ENCODE measurements at regions not wholly inside any gene's neighbourhood (a gene's known extent, or its start where the extent isn't known, plus 50 kb on each side); places are given as distances from the start of the nearest gene placed in this dataset.

DNA sequence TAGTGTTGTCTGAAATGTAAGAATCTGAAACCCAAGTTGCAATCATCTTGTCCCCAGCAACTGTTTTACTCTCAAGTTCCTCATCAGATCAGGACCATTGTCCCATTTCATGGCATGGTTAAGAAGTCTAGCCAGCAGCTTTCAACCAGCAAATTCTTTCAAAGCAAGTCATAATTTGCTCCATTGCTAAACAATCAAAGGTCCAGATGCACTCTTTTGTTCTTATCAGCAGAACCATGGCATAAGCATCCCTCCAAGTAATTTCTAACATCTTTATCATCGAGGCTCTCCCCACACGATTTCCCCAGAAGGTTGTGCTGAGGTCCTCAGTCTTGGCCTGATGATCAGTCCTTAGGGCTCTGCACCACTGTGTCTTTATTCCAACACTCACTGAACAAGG lies 67.5 kb upstream of the APCDD1 start:
- peaks cover 17% of the 10 kb centered on the region for H3K27me3 Mint-ChIP-seq (ENCODE audit: low read depth)
- H3K36me3 Mint-ChIP-seq (ENCODE audit: low read depth) = no peaks in the 10 kb centered on the region
- no peaks in the 10 kb centered on the region for H3K9me3 Mint-ChIP-seq
- no peak overlapping the region for H3K27ac Mint-ChIP-seq
- H3K4me1 Mint-ChIP-seq (ENCODE audit: low read depth) = peaks cover 10% of the 10 kb centered on the region
- intact Hi-C loops (cut with micrococcal nuclease) = no loop called here
- H3K4me3 Mint-ChIP-seq (ENCODE audit: low read depth) = no peak overlapping the region
- no peak for DNase-seq (ENCODE audit: low spot score)

DNA sequence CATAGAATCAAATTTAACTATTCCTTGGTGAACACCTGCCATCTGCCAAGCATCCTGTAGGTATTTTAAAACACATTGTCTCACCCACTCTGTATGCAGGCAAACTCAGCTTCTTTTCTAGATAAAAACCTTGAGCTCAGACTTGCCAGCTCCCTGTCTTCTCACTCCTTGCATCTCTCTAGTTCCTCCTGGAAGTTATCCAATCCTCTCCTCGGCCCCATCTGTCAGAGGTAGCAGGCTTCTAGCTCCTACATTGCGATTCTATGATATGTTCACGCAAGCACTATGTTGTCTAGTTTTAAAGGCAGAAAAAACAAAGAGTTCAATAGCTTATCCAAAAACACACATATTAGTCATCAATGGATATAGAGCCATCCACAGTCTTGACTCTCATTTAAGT lies 67.0 kb upstream of the APCDD1 start:
- DNase-seq (ENCODE audit: low spot score) = no peak
- Mint-ChIP-seq H3K27ac (no peak overlapping the region), H3K4me1 (ENCODE audit: low read depth) (peaks cover 10% of the 10 kb centered on the region), H3K9me3 (no peaks in the 10 kb centered on the region), H3K27me3 (ENCODE audit: low read depth) (peaks cover 18% of the 10 kb centered on the region), H3K4me3 (ENCODE audit: low read depth) (no peak overlapping the region), H3K36me3 (ENCODE audit: low read depth) (no peaks in the 10 kb centered on the region)
- intact Hi-C loops (cut with micrococcal nuclease) = no loop called here

DNA sequence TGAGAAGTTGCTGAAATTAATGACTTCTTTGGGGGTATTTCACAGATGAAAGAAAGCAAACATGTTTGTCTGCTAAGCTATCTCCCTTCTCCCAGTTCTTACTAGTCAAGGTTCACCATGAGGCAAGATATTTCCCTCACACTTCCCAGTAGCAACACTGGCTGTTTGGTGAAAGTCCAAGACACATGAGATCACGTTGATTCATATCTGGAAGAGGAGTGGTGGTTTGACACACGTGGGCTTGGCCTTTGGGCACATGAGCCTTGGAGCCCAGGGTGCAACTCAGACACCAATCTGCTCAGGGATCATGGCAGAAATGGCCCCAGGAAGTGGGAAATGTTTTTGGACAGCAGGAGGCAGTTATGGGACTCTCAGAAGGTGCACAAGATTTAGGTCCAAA lies 66.1 kb upstream of the APCDD1 start:
- H3K36me3 Mint-ChIP-seq (ENCODE audit: low read depth) = no peaks in the 10 kb centered on the region
- no peaks in the 10 kb centered on the region for H3K9me3 Mint-ChIP-seq
- H3K4me1 Mint-ChIP-seq (ENCODE audit: low read depth) = peaks cover 10% of the 10 kb centered on the region
- H3K4me3 Mint-ChIP-seq (ENCODE audit: low read depth) = no peak overlapping the region
- peaks cover 22% of the 10 kb centered on the region for H3K27me3 Mint-ChIP-seq (ENCODE audit: low read depth)
- DNase-seq (ENCODE audit: low spot score) = no peak
- intact Hi-C loops (cut with micrococcal nuclease) = no loop called here
- no peak overlapping the region for H3K27ac Mint-ChIP-seq

DNA sequence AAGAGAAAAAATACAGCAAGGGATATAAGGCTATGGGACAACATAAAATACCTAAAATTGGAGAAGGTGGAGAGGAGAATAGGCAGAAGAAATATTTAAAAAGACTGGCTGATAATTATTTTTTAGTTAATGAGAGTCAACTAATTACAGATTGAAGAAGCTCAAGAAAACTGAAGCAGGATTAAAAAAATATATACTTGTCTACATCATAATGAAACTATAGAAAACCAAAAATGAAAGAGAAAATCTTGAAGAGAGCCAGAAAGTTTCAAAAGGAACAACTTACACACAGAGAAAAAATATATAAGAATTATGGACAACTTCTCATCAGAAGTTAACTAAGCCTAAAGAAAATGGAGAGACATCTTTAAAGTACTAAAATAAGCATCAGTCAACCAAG lies 62.9 kb upstream of the APCDD1 start:
- Mint-ChIP-seq H3K27me3 (ENCODE audit: low read depth) (peaks cover 24% of the 10 kb centered on the region), H3K4me3 (ENCODE audit: low read depth) (no peak overlapping the region), H3K36me3 (ENCODE audit: low read depth) (no peaks in the 10 kb centered on the region), H3K27ac (peak overlapping the region; percentile 1), H3K9me3 (no peaks in the 10 kb centered on the region), H3K4me1 (ENCODE audit: low read depth) (peaks cover 10% of the 10 kb centered on the region)
- no peak for DNase-seq (ENCODE audit: low spot score)
- intact Hi-C loops (cut with micrococcal nuclease) = loop anchor here (10.0 kb wide), 1 partner anchor 133 kb away; the partner anchor contains the start of gene NAPG

DNA sequence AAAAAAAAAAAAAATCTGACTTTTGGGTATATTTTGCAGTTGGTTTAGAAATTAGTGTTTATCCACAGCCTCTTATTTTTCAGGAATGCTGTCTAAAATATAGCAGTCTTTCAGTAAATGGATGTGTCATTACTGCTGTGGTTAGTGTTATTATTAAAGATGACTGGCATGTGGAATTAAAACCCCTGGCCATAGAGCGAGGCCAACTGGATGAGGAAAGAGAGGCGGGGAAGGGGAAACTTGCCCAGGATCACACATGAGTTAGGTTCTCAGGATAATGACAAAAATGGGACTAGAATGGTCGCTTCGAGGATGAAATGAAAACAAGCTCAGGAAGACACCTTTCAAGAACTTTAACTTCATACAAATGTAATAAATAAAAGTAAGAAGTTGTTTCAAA lies 57.4 kb upstream of the APCDD1 start:
- no peak overlapping the region for H3K27ac Mint-ChIP-seq
- no peaks in the 10 kb centered on the region for H3K36me3 Mint-ChIP-seq (ENCODE audit: low read depth)
- intact Hi-C loops (cut with micrococcal nuclease) = loop anchor here (10.0 kb wide), 1 partner anchor 128 kb away; the partner anchor contains the start of gene NAPG
- H3K4me1 Mint-ChIP-seq (ENCODE audit: low read depth) = peaks cover 1% of the 10 kb centered on the region
- peaks cover 25% of the 10 kb centered on the region for H3K27me3 Mint-ChIP-seq (ENCODE audit: low read depth)
- H3K4me3 Mint-ChIP-seq (ENCODE audit: low read depth) = no peak overlapping the region
- DNase-seq (ENCODE audit: low spot score) = no peak
- no peaks in the 10 kb centered on the region for H3K9me3 Mint-ChIP-seq

DNA sequence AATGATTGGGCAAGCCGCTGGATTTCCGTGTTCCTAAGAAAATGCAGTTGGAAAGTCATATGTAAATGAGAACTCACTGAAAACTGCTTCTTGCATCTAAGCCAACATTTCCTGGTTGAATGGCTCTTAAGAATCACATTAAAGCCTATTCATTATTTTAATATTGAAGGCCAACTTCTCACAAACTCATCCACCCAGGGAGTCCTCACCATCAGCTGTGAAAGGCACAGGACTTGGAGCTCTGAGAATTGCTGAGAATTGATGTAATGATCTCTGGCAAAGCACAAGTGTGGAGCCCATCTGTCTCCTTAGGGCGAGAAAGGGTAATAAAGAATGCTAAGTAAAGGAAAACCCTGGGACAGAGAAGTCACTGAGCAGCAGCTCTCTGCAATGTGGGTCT lies 55.9 kb upstream of the APCDD1 start:
- H3K27me3 Mint-ChIP-seq (ENCODE audit: low read depth) = peaks cover 18% of the 10 kb centered on the region
- H3K27ac Mint-ChIP-seq = no peak overlapping the region
- no peak overlapping the region for H3K4me3 Mint-ChIP-seq (ENCODE audit: low read depth)
- H3K9me3 Mint-ChIP-seq = no peaks in the 10 kb centered on the region
- intact Hi-C loops (cut with micrococcal nuclease) = loop anchor here (10.0 kb wide), 1 partner anchor 126 kb away; the partner anchor contains the start of gene NAPG
- no peaks in the 10 kb centered on the region for H3K36me3 Mint-ChIP-seq (ENCODE audit: low read depth)
- no peak for DNase-seq (ENCODE audit: low spot score)
- H3K4me1 Mint-ChIP-seq (ENCODE audit: low read depth) = peaks cover 1% of the 10 kb centered on the region

DNA sequence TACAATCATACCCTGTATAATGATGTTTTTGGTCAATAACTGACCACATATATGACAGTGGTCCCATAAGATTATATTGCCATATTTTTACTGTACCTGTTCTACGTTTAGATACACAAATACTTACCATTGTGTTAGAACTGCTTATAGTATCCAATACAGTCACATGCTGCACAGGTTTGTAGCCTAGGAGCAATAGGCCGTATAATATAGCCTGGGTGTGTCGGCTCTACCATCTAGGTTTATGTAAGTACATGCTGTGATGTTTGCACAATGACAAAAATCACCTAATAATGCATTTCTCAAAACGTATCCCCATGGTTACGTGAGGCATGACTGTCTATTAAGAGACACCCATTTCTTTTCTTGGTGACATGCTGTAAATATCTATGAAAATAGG lies 55.0 kb upstream of the APCDD1 start:
- H3K4me3 Mint-ChIP-seq (ENCODE audit: low read depth) = no peak overlapping the region
- H3K4me1 Mint-ChIP-seq (ENCODE audit: low read depth) = peaks cover 1% of the 10 kb centered on the region
- intact Hi-C loops (cut with micrococcal nuclease) = loop anchor here (10.0 kb wide), 1 partner anchor 125 kb away; the partner anchor contains the start of gene NAPG
- no peaks in the 10 kb centered on the region for H3K9me3 Mint-ChIP-seq
- peaks cover 18% of the 10 kb centered on the region for H3K27me3 Mint-ChIP-seq (ENCODE audit: low read depth)
- no peaks in the 10 kb centered on the region for H3K36me3 Mint-ChIP-seq (ENCODE audit: low read depth)
- DNase-seq (ENCODE audit: low spot score) = no peak
- H3K27ac Mint-ChIP-seq = no peak overlapping the region

DNA sequence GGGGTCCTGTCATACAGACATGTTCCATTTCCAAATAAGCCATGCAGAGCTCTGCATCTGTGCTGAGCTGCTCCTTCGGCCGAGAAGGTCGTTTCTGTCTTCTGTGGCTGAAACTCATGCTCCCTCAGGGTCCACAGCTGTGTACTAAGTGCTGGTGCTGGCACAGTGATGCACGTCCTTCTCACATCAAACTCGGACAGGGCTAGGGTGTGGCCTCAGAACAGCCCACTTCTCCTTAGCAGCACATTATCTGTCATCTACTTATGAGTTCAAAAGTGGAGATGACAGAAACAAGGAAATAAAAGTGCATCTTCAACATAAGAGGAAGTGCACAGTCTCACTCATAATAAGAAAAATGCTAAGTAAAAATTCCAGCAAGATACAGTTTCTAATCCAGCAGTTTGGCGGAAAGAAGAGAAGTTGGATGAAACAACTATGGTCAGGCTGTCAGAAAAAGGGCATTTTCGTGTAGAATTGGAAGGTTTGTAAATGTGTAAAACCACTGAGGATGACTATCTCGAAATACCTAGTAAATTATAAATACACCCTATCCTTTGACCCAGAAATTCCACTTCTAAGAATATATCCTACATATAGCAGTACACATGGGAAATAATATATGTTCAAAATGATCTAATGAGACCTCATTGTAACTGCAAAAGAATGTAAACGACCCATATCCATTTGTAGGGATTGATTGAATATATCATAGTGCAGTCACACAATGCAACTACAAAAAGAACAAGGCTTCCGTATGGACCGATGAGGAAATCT lies 53.7 kb upstream of the APCDD1 start:
- Mint-ChIP-seq H3K9me3 (no peaks in the 10 kb centered on the region), H3K27me3 (ENCODE audit: low read depth) (peaks cover 23% of the 10 kb centered on the region), H3K36me3 (ENCODE audit: low read depth) (no peaks in the 10 kb centered on the region), H3K27ac (no peak overlapping the region), H3K4me3 (ENCODE audit: low read depth) (no peak overlapping the region), H3K4me1 (ENCODE audit: low read depth) (peaks cover under 1% of the 10 kb centered on the region)
- no peak for DNase-seq (ENCODE audit: low spot score)
- intact Hi-C loops (cut with micrococcal nuclease) = no loop called here

DNA sequence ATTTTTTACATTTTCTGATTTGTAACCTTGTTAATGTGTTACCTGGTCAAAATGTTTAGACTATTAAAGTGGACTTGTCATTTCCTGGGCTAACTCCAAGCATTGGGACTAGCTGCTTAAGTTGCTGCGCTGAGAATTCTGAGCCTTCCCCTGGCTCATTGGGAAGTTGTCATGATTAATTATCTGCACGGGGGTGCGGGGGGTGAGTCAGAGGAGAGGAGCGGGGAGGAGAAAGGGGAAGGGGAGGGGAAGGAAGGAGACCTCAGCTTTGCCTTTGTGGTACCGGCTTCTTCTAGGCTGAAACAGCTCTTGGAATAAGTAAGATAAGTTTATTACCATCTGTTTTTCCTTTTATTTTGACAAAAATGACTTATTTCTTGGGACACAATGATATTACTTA lies 52.9 kb upstream of the APCDD1 start:
- Mint-ChIP-seq H3K4me1 (ENCODE audit: low read depth) (no peaks in the 10 kb centered on the region), H3K9me3 (no peaks in the 10 kb centered on the region), H3K36me3 (ENCODE audit: low read depth) (no peaks in the 10 kb centered on the region), H3K27ac (no peak overlapping the region), H3K4me3 (ENCODE audit: low read depth) (no peak overlapping the region), H3K27me3 (ENCODE audit: low read depth) (peaks cover 22% of the 10 kb centered on the region)
- intact Hi-C loops (cut with micrococcal nuclease) = no loop called here
- no peak for DNase-seq (ENCODE audit: low spot score)

DNA sequence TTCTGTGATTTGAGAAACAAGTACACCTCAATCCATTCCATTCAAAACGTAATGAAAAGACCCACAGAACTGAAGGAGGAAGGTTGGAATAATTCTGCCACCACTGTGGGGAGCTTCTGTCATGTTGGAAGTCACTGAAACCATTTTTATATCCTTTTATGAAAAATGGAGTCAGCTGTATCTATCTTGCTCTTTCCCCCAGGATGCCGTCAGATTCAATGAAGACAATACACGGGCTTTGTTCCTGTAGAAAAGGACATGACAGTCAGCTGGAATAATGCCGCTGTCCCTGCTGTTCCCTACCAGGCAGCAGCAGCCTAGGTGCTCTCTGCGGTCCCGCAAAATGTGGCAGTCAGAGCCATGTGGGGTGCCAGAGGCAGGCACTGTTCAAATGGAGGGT lies 52.5 kb upstream of the APCDD1 start:
- no peak for DNase-seq (ENCODE audit: low spot score)
- H3K9me3 Mint-ChIP-seq = no peaks in the 10 kb centered on the region
- intact Hi-C loops (cut with micrococcal nuclease) = no loop called here

DNA sequence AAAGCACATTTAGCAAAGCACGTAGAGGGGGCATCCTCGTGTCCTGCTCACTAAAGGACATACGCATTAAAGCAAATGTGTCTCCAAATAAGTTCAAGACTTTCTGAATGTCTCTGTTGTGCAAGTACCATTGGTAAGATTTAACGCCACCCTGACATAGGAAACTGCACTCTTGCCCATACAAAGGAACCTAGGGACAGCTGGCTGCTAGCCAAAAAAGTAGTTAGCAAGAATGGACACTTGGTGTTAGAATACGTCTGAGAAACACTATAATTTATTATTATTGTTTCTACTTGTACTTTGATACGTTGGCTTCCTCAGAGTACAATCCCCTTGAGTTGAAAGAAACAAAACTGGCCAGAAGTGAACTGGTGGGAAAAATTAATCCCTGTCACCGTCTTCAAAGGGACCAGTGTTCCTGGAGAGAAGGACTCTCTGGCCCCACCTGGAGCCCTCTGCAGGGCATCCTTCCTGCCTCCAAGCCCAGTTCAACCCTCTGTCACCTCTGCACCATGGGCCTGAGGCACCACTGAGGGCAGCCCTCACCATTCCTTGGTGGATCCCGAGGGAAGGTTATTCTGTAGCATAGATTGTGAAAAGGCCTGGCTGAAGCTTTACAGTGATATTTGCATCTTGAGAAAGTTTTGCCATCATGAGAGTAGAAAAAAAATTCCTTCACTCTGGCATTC lies 51.4 kb upstream of the APCDD1 start:
- Mint-ChIP-seq H3K9me3 (no peaks in the 10 kb centered on the region), H3K36me3 (ENCODE audit: low read depth) (no peaks in the 10 kb centered on the region), H3K27me3 (ENCODE audit: low read depth) (peaks cover 21% of the 10 kb centered on the region), H3K4me3 (ENCODE audit: low read depth) (no peak overlapping the region), H3K4me1 (ENCODE audit: low read depth) (peaks cover 3% of the 10 kb centered on the region), H3K27ac (no peak overlapping the region)
- DNase-seq (ENCODE audit: low spot score) = no peak
- intact Hi-C loops (cut with micrococcal nuclease) = no loop called here

More for the DNA sequence above, 52.5 kb upstream of the APCDD1 start:
- Mint-ChIP-seq H3K27me3 (ENCODE audit: low read depth) (peaks cover 22% of the 10 kb centered on the region), H3K36me3 (ENCODE audit: low read depth) (no peaks in the 10 kb centered on the region), H3K27ac (no peak overlapping the region), H3K4me3 (ENCODE audit: low read depth) (no peak overlapping the region), H3K4me1 (ENCODE audit: low read depth) (no peaks in the 10 kb centered on the region)

DNA sequence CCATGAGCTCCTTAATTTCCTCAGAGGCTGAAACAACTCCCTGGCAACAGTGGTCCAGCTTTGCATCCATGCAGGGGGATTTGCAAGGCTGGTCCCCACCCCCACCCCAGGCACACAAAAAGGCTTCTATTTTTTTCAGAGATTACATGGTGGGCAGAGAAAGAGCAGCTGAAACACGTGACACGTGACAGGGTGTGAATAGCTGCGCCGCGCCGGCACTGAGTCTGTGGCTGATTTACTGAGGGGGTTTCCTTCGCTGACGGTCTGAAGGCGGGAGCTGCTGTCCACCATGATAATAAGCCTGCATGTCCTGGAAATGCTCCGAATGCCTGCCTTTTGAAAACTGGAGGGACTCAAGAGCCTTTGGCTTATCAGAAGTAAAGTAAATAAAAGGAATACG lies 50.7 kb upstream of the APCDD1 start:
- no peak for DNase-seq (ENCODE audit: low spot score)
- intact Hi-C loops (cut with micrococcal nuclease) = no loop called here
- H3K4me1 Mint-ChIP-seq (ENCODE audit: low read depth) = peaks cover 3% of the 10 kb centered on the region
- H3K36me3 Mint-ChIP-seq (ENCODE audit: low read depth) = no peaks in the 10 kb centered on the region
- H3K27ac Mint-ChIP-seq = no peak overlapping the region
- no peak overlapping the region for H3K4me3 Mint-ChIP-seq (ENCODE audit: low read depth)
- no peaks in the 10 kb centered on the region for H3K9me3 Mint-ChIP-seq
- peaks cover 21% of the 10 kb centered on the region for H3K27me3 Mint-ChIP-seq (ENCODE audit: low read depth)

DNA sequence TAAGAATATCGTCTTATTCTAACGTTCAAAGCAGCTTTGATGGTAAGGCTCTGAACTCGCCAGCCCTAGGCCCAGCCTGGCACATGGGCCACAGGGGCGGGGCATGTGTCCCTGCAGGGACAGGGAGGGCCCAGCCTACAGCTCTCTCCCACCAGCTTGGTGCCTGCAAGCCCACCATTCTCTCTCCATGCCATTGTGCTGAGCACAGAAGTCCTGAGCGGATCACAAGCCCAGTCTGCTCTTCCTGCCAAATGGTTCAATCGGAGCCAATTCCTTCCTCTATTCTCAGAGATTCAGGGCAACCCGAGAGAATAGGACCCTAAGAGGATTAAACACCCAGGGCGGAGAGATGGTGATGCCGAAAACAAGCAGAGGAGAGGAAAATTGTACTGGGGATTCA lies 50.3 kb upstream of the APCDD1 start:
- Mint-ChIP-seq H3K4me3 (ENCODE audit: low read depth) (no peak overlapping the region), H3K4me1 (ENCODE audit: low read depth) (peaks cover 3% of the 10 kb centered on the region), H3K36me3 (ENCODE audit: low read depth) (no peaks in the 10 kb centered on the region), H3K9me3 (no peaks in the 10 kb centered on the region), H3K27me3 (ENCODE audit: low read depth) (peaks cover 21% of the 10 kb centered on the region), H3K27ac (no peak overlapping the region)
- DNase-seq (ENCODE audit: low spot score) = no peak
- intact Hi-C loops (cut with micrococcal nuclease) = no loop called here
